Activated effector memory CD4-positive, alpha-beta T cell treated with anti-CD3 and anti-CD28 coated beads, Interleukin-2, amount 50 U/mL, for 16 hours (primary cell): ENCODE measurements at regions not wholly inside any gene's neighbourhood (a gene's known extent, or its start where the extent isn't known, plus 50 kb on each side); places are given as distances from the start of the nearest gene placed in this dataset.

ENCODE experiments used
- DNase-seq: peaks from one replicate; pipeline ENCODE4 v3.0.0-alpha.2; 2020

- no peak for DNase-seq
Measured at GRCh38 chr2:128557831-128558241, 239.2 kb upstream of the HS6ST1 start.

GRCh38 chr2:128558441-128558840 lies 239.8 kb upstream of the HS6ST1 start:
- no peak for DNase-seq

- DNase-seq, result no peak
Measured at GRCh38 chr2:128558895-128559532, 240.3 kb upstream of the HS6ST1 start.

GRCh38 chr2:128559533-128560515 lies 241.2 kb upstream of the HS6ST1 start:
- DNase-seq, result no peak

GRCh38 chr2:128560718-128561117 lies 242.1 kb upstream of the HS6ST1 start:
- DNase-seq, result no peak

- DNase-seq, result no peak
Measured at GRCh38 chr2:128562471-128563347, 244.0 kb upstream of the HS6ST1 start.

GRCh38 chr2:128563348-128563687 lies 244.7 kb upstream of the HS6ST1 start:
- no peak for DNase-seq

GRCh38 chr2:128564131-128564530 lies 245.5 kb upstream of the HS6ST1 start:
- DNase-seq, result no peak

GRCh38 chr2:128564551-128564950 lies 245.9 kb upstream of the HS6ST1 start:
- no peak for DNase-seq

GRCh38 chr2:128565441-128565840 lies 246.8 kb upstream of the HS6ST1 start:
- DNase-seq, result no peak

GRCh38 chr2:128566671-128567070 lies 248.0 kb upstream of the HS6ST1 start:
- DNase-seq, result no peak

GRCh38 chr2:128568106-128568505 lies 249.4 kb upstream of the HS6ST1 start:
- no peak for DNase-seq

GRCh38 chr2:128573116-128573515 lies 254.4 kb upstream of the HS6ST1 start:
- DNase-seq, result no peak

- DNase-seq, result no peak
Measured at GRCh38 chr2:128573531-128573930, 254.9 kb upstream of the HS6ST1 start.

GRCh38 chr2:128577141-128577930 lies 258.7 kb upstream of the HS6ST1 start:
- DNase-seq, result peak; percentile 41

- DNase-seq, result peak; percentile 59
Measured at GRCh38 chr2:128578406-128579390, 260.0 kb upstream of the HS6ST1 start.

GRCh38 chr2:128579825-128580224 lies 261.2 kb upstream of the HS6ST1 start:
- no peak for DNase-seq

GRCh38 chr2:128580988-128581848 lies 262.6 kb upstream of the HS6ST1 start:
- no peak for DNase-seq

- no peak for DNase-seq
Measured at GRCh38 chr2:128581849-128582244, 263.2 kb upstream of the HS6ST1 start.

GRCh38 chr2:128584296-128584890 lies 265.7 kb upstream of the HS6ST1 start:
- DNase-seq, result no peak
